ENCODE measurements at regions not wholly inside any gene's neighbourhood (a gene's known extent, or its start where the extent isn't known, plus 50 kb on each side); places are given as distances from the start of the nearest gene placed in this dataset.
"Not testable (repeated sequence)": the region's sequence is repeated elsewhere in the genome, so short reads cannot be mapped to it uniquely, and the experiment has no call there.

GRCh38 chr10:120105492-120105891, 213.0 kb downstream of the SEC23IP start:
- DNase-seq (ENCODE audit: low spot score): no peak
- no peak for TF ChIP-seq CTCF (IDR thresholded peaks at IDR 0.05; ENCODE audit: borderline replicate concordance, control extremely low read depth, extremely low read depth, insufficient read depth, missing control alignments)
- in situ Hi-C loops (cut with MboI; ENCODE audit: low sequenced_read_pairs, unreplicated experiment): no loop called here

DNA sequence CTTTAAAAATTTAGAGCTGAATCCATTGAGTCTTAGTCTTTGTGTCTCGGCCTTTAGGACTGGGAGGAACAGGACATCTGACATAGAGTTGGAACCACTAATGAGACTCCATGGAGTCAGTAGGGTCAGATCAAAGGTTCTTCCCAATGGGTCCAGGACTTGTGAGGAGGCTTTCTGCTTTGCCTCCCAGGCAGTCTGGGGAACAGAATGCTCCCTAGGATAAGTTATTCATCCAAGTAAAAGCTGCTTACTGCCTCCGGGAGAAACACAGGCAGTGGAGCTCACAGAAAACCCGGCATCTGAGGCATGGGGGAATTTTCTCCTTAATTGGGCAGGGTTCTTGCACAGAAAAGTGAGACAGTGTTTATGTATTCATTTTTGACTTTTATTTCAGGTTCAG, 216.4 kb downstream of the SEC23IP start:
- in situ Hi-C loops (cut with MboI; ENCODE audit: low sequenced_read_pairs, unreplicated experiment): no loop called here
- TF ChIP-seq CTCF (IDR thresholded peaks at IDR 0.05; ENCODE audit: borderline replicate concordance, control extremely low read depth, extremely low read depth, insufficient read depth, missing control alignments): no peak
- no peak for DNase-seq (ENCODE audit: low spot score)

- in situ Hi-C loops (cut with MboI; ENCODE audit: low sequenced_read_pairs, unreplicated experiment); DNase-seq (ENCODE audit: low spot score): not testable (repeated sequence)
Measured at GRCh38 chr10:120109725-120110124, 217.2 kb downstream of the SEC23IP start.

DNA sequence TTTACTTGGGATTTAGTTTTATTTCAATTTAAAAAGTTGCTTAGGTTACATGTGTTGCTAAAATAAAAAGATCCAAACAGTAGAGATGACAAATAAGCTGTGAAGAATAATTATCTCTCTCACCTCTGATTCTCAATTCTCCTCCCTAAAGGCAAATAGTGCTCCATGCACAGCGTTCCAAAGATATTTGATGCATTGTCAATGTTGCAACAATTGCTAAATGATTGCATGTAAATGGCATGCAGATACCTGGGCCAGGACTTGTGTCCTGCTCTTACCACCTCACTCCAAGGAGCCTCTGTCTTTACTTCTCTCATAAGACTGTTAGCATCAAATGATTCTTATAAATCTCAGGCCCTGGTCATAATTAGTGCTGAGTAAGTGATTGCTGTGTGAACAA, 217.7 kb downstream of the SEC23IP start:
- DNase-seq (ENCODE audit: low spot score): no peak
- no peak for TF ChIP-seq CTCF (IDR thresholded peaks at IDR 0.05; ENCODE audit: borderline replicate concordance, control extremely low read depth, extremely low read depth, insufficient read depth, missing control alignments)
- in situ Hi-C loops (cut with MboI; ENCODE audit: low sequenced_read_pairs, unreplicated experiment): no loop called here

DNA sequence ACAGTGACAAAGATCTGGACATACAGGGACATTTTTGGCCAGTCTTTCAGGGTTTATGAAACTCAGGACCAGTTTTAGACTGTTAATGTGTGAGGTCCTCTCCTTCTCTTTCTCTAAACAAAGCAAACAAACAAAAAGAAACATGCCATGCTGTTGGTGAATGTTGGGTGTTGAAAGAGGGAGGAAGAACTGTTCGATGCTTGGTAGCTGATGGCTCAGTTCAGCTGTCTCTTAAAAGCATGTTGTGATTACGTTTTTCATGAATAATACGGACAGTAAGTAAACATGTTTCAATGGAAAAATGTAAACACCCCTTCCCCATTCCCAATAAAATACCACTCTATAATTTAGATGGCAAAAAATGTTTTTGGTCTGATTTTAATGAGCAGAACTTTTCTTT, 219.1 kb downstream of the SEC23IP start:
- TF ChIP-seq CTCF (IDR thresholded peaks at IDR 0.05; ENCODE audit: borderline replicate concordance, control extremely low read depth, extremely low read depth, insufficient read depth, missing control alignments): no peak
- in situ Hi-C loops (cut with MboI; ENCODE audit: low sequenced_read_pairs, unreplicated experiment): no loop called here
- DNase-seq (ENCODE audit: low spot score): no peak

DNA sequence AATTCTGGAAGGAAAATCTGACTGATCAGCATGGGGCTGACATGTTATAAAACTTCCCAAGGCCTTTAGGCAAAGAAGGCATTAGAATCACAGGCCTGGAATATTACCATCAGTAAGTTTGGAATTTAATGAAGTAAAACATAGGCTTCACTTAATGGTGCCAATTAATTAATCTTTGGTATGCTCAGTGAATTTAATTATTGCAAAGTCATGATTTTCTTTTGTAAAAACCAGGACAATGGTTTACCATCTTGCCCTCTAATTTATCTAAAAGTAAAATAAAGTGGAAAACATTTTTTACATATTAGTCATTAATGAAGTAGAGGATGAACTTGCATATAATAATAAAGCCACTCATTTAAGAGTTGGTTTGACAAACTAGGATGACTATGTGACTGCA, 220.3 kb downstream of the SEC23IP start:
- no peak for DNase-seq (ENCODE audit: low spot score)
- TF ChIP-seq CTCF (IDR thresholded peaks at IDR 0.05; ENCODE audit: borderline replicate concordance, control extremely low read depth, extremely low read depth, insufficient read depth, missing control alignments): no peak
- in situ Hi-C loops (cut with MboI; ENCODE audit: low sequenced_read_pairs, unreplicated experiment): no loop called here

DNA sequence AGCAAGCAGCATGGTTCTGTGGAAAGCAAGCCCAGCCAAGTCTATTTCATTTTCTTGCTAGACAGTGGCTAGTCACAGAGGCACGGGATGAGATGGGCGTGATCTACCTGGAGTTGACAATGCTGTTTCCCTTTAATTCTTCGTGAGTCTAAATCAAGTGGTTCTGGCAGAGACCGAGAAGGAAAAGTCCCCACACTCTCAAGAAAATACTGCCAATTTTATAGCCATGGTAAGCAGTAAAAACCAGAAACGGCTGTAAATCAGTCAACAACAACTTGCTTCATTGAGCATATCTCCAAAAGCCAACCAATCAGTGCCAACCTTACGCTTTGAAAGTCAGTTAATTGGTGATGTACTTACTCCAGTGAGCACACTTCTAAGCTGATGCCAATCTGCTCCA, 223.4 kb downstream of the SEC23IP start:
- in situ Hi-C loops (cut with MboI; ENCODE audit: low sequenced_read_pairs, unreplicated experiment): no loop called here
- no peak for TF ChIP-seq CTCF (IDR thresholded peaks at IDR 0.05; ENCODE audit: borderline replicate concordance, control extremely low read depth, extremely low read depth, insufficient read depth, missing control alignments)
- no peak for DNase-seq (ENCODE audit: low spot score)
